Neural cell (in vitro differentiated cells): ENCODE measurements at regions not wholly inside any gene's neighbourhood (a gene's known extent, or its start where the extent isn't known, plus 50 kb on each side); places are given as distances from the start of the nearest gene placed in this dataset.

Experiments used
- EP300 ChIP-seq: fragments of 450-650 bp; conservative IDR thresholded peaks from 2 replicates; pipeline ENCODE4 v1.6.1; 2014; ENCODE audit warnings: antibody characterized with exemption, mild to moderate bottlenecking, moderate library complexity; ENCODE audit not compliant: poor library complexity, severe bottlenecking
- EZH2 ChIP-seq: fragments of 200-600, 300-800 bp; shearing (Covaris generic), sonication (generic); IDR thresholded peaks from 2 replicates; pipeline ENCODE4 v1.6.1; 2014; ENCODE audit warnings: antibody characterized with exemption, low read length, borderline replicate concordance, mild to moderate bottlenecking; ENCODE audit not compliant: insufficient read depth, poor library complexity, severe bottlenecking
- POLR2AphosphoS5 ChIP-seq: IDR thresholded peaks from 2 replicates; pipeline ENCODE4 v1.6.1; 2012
- RAD21 ChIP-seq: fragments of 450-650 bp; conservative IDR thresholded peaks from 2 replicates; pipeline ENCODE4 v1.6.1; 2014; ENCODE audit warnings: antibody characterized with exemption, mild to moderate bottlenecking, moderate library complexity
- TF ChIP-seq, protein P1 (sequence below): fragments of 450-650 bp; IDR thresholded peaks from 2 replicates; pipeline ENCODE4 v1.5.1; 2014; ENCODE audit warnings: antibody characterized with exemption, mild to moderate bottlenecking, moderate library complexity; ENCODE audit not compliant: poor library complexity, severe bottlenecking

DNA sequence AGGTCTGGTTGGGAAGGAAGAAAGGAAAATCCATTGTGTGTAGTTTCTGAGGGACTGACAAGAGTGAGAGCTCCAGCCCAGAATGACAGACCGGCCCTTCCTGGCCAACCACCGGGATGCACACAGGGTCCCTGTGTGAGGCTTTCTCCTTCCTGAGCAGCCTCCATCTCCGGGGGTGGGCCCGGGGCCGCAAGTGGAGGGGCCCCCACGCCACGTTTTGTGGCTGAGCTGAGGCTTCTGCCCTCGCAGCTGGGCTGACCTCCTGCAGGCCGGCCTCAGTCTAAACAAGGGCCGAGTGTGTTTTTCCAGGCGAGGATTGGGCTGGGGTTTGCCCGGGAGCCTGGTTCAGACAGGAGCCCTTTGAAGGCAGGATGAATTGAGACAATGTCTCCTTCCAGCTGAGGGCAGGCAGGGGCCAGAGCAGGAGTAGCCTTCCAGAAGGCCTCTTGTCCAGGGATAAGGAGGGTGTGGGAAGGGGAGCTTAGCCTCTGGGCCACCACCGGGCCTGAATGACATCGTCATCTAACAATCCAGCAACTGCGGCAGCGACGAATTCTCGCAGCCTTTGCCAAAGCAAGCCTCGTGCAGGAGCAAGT, 96.5 kb upstream of the NCOR2 start:
- TF ChIP-seq, protein P1, sequence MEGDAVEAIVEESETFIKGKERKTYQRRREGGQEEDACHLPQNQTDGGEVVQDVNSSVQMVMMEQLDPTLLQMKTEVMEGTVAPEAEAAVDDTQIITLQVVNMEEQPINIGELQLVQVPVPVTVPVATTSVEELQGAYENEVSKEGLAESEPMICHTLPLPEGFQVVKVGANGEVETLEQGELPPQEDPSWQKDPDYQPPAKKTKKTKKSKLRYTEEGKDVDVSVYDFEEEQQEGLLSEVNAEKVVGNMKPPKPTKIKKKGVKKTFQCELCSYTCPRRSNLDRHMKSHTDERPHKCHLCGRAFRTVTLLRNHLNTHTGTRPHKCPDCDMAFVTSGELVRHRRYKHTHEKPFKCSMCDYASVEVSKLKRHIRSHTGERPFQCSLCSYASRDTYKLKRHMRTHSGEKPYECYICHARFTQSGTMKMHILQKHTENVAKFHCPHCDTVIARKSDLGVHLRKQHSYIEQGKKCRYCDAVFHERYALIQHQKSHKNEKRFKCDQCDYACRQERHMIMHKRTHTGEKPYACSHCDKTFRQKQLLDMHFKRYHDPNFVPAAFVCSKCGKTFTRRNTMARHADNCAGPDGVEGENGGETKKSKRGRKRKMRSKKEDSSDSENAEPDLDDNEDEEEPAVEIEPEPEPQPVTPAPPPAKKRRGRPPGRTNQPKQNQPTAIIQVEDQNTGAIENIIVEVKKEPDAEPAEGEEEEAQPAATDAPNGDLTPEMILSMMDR = no peak
- TF ChIP-seq EP300 = no peak
- no peak for TF ChIP-seq EZH2
- no peak for TF ChIP-seq RAD21
- TF ChIP-seq POLR2AphosphoS5 = no peak
